Fibroblast of lung (primary cell): ENCODE measurements at regions not wholly inside any gene's neighbourhood (a gene's known extent, or its start where the extent isn't known, plus 50 kb on each side); places are given as distances from the start of the nearest gene placed in this dataset.

Source experiments
- DNase-seq, 2 donors: peaks; one replicate each; pipeline versions ENCODE4 v3.0.0 to v3.0.0-alpha.2; 2010; ENCODE audit warnings: low read depth in 2 of 2
- H2AFZ ChIP-seq: 2 replicates; pipeline ENCODE4 v1.5.1; 2012; ENCODE audit warnings: low read length, control low read depth, inconsistent platforms
- H3K27ac ChIP-seq: 2 replicates; pipeline ENCODE4 v1.5.1; 2011; ENCODE audit warnings: low read length, control low read depth; ENCODE audit not compliant: insufficient read depth
- H3K27me3 ChIP-seq: 2 replicates; pipeline ENCODE4 v1.5.1; 2011; ENCODE audit warnings: mild to moderate bottlenecking, low read length; ENCODE audit not compliant: control insufficient read depth, insufficient read depth
- H3K36me3 ChIP-seq: 2 replicates; pipeline ENCODE4 v1.5.1; 2011; ENCODE audit warnings: low read length; ENCODE audit not compliant: control insufficient read depth, insufficient read depth
- H3K4me1 ChIP-seq: 2 replicates; pipeline ENCODE4 v1.5.1; 2011; ENCODE audit warnings: low read length; ENCODE audit not compliant: control insufficient read depth, insufficient read depth; ENCODE audit errors: extremely low read depth
- H3K4me2 ChIP-seq: 2 replicates; pipeline ENCODE4 v1.5.1; 2011; ENCODE audit warnings: low read length, control low read depth; ENCODE audit not compliant: insufficient read depth; ENCODE audit errors: extremely low read depth
- H3K4me3 ChIP-seq, 4 experiments: fragments of 200-600 bp in 1 of 4; sonication (generic) in 1 of 4; replicated peaks in 1 of 4; 2 replicates each; pipeline ENCODE4 v1.5.1; 2011 to 2016; ENCODE audit warnings: low read length in 4 of 4, low read depth in 3 of 4, mild to moderate bottlenecking in 3 of 4, control low read depth in 2 of 4, inconsistent platforms in 1 of 4, mixed read lengths in 1 of 4; ENCODE audit not compliant: insufficient read depth in 1 of 4; ENCODE audit errors: control extremely low read depth in 1 of 4
- H3K79me2 ChIP-seq: 2 replicates; pipeline ENCODE4 v1.5.1; 2012; ENCODE audit warnings: mild to moderate bottlenecking, low read length, inconsistent platforms; ENCODE audit not compliant: control insufficient read depth, insufficient read depth
- H3K9ac ChIP-seq: 2 replicates; pipeline ENCODE4 v1.5.1; 2011; ENCODE audit warnings: mild to moderate bottlenecking, low read length, control low read depth; ENCODE audit not compliant: insufficient read depth
- H3K9me3 ChIP-seq: 2 replicates; pipeline ENCODE4 v1.5.1; 2012; ENCODE audit warnings: low read depth, low read length; ENCODE audit not compliant: control insufficient read depth, insufficient read depth
- H4K20me1 ChIP-seq: 2 replicates; pipeline ENCODE4 v1.5.1; 2011; ENCODE audit warnings: low read length; ENCODE audit not compliant: control insufficient read depth, insufficient read depth; ENCODE audit errors: extremely low read depth
- EZH2 ChIP-seq: IDR thresholded peaks from 2 replicates; pipeline ENCODE4 v1.5.1; 2012; ENCODE audit warnings: low read length, control low read depth, mild to moderate bottlenecking; ENCODE audit errors: missing control alignments
- TF ChIP-seq, protein P1 (sequence below), 2 donors: IDR thresholded peaks in 1 of 2; conservative IDR thresholded peaks in 1 of 2; 1 replicate in 1 of 2; 2 replicates in 1 of 2; pipeline ENCODE4 v1.5.1; 2011 to 2012; ENCODE audit warnings: low read length in 2 of 2, control low read depth in 1 of 2, inconsistent platforms in 1 of 2, low read depth in 1 of 2, mild to moderate bottlenecking in 1 of 2

DNA sequence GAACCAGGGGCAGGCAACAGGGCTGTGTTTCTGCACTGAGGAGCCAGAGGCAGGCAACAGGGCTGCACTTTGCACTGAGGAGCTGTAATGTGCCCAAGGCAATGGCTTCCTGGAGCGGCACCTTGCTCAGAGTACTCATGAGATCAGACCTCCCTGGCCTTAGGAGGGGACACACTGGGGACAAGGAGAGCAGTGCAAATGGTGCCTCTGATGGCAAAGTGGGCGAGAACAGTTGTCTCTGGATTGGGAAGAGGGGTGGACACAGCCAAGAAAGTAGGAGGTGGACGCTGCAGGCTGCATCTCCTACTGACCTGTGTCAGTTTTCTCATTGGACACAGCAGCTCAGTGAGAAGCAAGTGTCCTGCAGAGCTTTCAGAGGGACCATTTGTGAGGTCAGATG is 1443.3 kb downstream of the TBC1D22A start:
- H3K4me1 ChIP-seq = no peaks in the 10 kb centered on the region
- no peak overlapping the region for H3K9ac ChIP-seq
- H3K79me2 ChIP-seq = no peaks in the 10 kb centered on the region
- no peak overlapping the region for H2AFZ ChIP-seq
- no peaks in the 10 kb centered on the region for H4K20me1 ChIP-seq
- no peak for DNase-seq
- no peaks in the 10 kb centered on the region for H3K27me3 ChIP-seq
- no peak overlapping the region for H3K4me3 ChIP-seq
- TF ChIP-seq, protein P1, sequence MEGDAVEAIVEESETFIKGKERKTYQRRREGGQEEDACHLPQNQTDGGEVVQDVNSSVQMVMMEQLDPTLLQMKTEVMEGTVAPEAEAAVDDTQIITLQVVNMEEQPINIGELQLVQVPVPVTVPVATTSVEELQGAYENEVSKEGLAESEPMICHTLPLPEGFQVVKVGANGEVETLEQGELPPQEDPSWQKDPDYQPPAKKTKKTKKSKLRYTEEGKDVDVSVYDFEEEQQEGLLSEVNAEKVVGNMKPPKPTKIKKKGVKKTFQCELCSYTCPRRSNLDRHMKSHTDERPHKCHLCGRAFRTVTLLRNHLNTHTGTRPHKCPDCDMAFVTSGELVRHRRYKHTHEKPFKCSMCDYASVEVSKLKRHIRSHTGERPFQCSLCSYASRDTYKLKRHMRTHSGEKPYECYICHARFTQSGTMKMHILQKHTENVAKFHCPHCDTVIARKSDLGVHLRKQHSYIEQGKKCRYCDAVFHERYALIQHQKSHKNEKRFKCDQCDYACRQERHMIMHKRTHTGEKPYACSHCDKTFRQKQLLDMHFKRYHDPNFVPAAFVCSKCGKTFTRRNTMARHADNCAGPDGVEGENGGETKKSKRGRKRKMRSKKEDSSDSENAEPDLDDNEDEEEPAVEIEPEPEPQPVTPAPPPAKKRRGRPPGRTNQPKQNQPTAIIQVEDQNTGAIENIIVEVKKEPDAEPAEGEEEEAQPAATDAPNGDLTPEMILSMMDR (conservative IDR thresholded peaks at IDR 0.05 in 1 of 2, IDR thresholded peaks at IDR 0.05 in 1 of 2; ENCODE audit: low read depth in 1 of 2, low read length in 2 of 2) = no peak
- TF ChIP-seq EZH2 = no peak
- H3K27ac ChIP-seq = no peak overlapping the region
- H3K36me3 ChIP-seq = no peaks in the 10 kb centered on the region
- H3K9me3 ChIP-seq = no peaks in the 10 kb centered on the region
- H3K4me2 ChIP-seq = no peak overlapping the region

GRCh38 chr22:48205161-48205560 is 1442.7 kb downstream of the TBC1D22A start:
- Histone ChIP-seq H3K36me3 (no peaks in the 10 kb centered on the region), H2AFZ (no peak overlapping the region), H4K20me1 (no peaks in the 10 kb centered on the region), H3K9me3 (no peaks in the 10 kb centered on the region), H3K4me1 (no peaks in the 10 kb centered on the region), H3K4me3 (no peak overlapping the region), H3K9ac (no peak overlapping the region), H3K27ac (no peak overlapping the region), H3K4me2 (no peak overlapping the region), H3K27me3 (no peaks in the 10 kb centered on the region), H3K79me2 (no peaks in the 10 kb centered on the region)
- no peak for DNase-seq
- TF ChIP-seq EZH2 = no peak

DNA sequence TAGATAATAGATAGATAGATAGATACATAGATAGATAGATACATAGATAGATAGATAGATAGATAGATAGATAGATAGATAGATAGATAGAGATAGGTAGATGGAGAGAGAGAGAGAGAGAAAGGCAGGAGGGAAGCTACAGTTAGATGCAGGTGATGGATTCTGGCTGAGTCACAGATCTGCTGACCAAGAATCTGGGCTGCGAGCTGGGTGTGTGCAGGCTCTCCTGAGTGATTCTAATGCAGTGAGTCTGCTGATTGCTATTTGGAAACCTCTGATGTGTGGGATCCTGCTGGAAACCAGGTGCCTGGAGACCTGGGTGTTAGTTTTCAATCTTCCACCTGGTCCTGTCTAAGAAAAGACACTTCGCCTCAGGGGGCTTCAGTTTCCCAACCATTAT is 1441.8 kb downstream of the TBC1D22A start:
- DNase-seq = no peak
- TF ChIP-seq, protein P1 (conservative IDR thresholded peaks at IDR 0.05 in 1 of 2, IDR thresholded peaks at IDR 0.05 in 1 of 2; ENCODE audit: low read depth in 1 of 2, low read length in 2 of 2) = no peak
- TF ChIP-seq EZH2 = no peak
- no peak overlapping the region for H3K9ac ChIP-seq

More for the DNA sequence above, 1441.8 kb downstream of the TBC1D22A start:
- Histone ChIP-seq H3K36me3 (no peaks in the 10 kb centered on the region), H4K20me1 (no peaks in the 10 kb centered on the region), H3K4me2 (no peak overlapping the region), H3K4me3 (no peak overlapping the region), H3K9me3 (no peaks in the 10 kb centered on the region), H2AFZ (no peak overlapping the region), H3K79me2 (no peaks in the 10 kb centered on the region), H3K27me3 (no peaks in the 10 kb centered on the region), H3K4me1 (no peaks in the 10 kb centered on the region), H3K27ac (no peak overlapping the region)
